ENCODE measurements at regions not wholly inside any gene's neighbourhood (a gene's known extent, or its start where the extent isn't known, plus 50 kb on each side); places are given as distances from the start of the nearest gene placed in this dataset.

DNA sequence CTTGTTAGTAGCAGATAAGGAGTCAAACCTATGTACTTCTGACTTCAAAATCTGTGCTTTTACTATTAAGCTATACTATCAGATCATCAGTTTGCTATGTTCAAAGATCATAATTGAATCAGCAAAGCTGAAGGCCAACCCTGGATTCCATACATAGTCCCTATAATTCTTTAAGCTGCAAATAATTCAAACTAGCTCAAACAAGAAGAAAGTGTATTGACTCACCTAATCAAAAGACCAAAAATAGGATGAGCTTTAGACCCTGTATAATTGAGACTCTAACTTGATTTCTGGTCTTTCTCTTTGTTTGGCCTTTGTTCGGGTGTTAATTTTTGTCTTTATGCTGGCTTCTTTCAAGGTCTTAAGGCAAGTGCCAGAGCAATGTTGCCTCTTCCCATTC lies 213.7 kb downstream of the CWF19L2 start:
- TF ChIP-seq, protein P1, sequence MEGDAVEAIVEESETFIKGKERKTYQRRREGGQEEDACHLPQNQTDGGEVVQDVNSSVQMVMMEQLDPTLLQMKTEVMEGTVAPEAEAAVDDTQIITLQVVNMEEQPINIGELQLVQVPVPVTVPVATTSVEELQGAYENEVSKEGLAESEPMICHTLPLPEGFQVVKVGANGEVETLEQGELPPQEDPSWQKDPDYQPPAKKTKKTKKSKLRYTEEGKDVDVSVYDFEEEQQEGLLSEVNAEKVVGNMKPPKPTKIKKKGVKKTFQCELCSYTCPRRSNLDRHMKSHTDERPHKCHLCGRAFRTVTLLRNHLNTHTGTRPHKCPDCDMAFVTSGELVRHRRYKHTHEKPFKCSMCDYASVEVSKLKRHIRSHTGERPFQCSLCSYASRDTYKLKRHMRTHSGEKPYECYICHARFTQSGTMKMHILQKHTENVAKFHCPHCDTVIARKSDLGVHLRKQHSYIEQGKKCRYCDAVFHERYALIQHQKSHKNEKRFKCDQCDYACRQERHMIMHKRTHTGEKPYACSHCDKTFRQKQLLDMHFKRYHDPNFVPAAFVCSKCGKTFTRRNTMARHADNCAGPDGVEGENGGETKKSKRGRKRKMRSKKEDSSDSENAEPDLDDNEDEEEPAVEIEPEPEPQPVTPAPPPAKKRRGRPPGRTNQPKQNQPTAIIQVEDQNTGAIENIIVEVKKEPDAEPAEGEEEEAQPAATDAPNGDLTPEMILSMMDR (IDR thresholded peaks at IDR 0.05): no peak
- TF ChIP-seq SP1 (CRISPR knock-in tag; conservative IDR thresholded peaks at IDR 0.05): no peak
- TF ChIP-seq ZNF121 (CRISPR knock-in tag; IDR thresholded peaks at IDR 0.05): no peak
- no peak for TF ChIP-seq TCF7 (CRISPR knock-in tag; IDR thresholded peaks at IDR 0.05; ENCODE audit: low read depth)
- TF ChIP-seq, protein P2, sequence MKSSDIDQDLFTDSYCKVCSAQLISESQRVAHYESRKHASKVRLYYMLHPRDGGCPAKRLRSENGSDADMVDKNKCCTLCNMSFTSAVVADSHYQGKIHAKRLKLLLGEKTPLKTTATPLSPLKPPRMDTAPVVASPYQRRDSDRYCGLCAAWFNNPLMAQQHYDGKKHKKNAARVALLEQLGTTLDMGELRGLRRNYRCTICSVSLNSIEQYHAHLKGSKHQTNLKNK (CRISPR knock-in tag; IDR thresholded peaks at IDR 0.05): no peak
- no peak for TF ChIP-seq SMAD3 (CRISPR knock-in tag; IDR thresholded peaks at IDR 0.05; ENCODE audit: borderline replicate concordance)
- TF ChIP-seq, protein P3, sequence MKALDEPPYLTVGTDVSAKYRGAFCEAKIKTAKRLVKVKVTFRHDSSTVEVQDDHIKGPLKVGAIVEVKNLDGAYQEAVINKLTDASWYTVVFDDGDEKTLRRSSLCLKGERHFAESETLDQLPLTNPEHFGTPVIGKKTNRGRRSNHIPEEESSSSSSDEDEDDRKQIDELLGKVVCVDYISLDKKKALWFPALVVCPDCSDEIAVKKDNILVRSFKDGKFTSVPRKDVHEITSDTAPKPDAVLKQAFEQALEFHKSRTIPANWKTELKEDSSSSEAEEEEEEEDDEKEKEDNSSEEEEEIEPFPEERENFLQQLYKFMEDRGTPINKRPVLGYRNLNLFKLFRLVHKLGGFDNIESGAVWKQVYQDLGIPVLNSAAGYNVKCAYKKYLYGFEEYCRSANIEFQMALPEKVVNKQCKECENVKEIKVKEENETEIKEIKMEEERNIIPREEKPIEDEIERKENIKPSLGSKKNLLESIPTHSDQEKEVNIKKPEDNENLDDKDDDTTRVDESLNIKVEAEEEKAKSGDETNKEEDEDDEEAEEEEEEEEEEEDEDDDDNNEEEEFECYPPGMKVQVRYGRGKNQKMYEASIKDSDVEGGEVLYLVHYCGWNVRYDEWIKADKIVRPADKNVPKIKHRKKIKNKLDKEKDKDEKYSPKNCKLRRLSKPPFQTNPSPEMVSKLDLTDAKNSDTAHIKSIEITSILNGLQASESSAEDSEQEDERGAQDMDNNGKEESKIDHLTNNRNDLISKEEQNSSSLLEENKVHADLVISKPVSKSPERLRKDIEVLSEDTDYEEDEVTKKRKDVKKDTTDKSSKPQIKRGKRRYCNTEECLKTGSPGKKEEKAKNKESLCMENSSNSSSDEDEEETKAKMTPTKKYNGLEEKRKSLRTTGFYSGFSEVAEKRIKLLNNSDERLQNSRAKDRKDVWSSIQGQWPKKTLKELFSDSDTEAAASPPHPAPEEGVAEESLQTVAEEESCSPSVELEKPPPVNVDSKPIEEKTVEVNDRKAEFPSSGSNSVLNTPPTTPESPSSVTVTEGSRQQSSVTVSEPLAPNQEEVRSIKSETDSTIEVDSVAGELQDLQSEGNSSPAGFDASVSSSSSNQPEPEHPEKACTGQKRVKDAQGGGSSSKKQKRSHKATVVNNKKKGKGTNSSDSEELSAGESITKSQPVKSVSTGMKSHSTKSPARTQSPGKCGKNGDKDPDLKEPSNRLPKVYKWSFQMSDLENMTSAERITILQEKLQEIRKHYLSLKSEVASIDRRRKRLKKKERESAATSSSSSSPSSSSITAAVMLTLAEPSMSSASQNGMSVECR (CRISPR knock-in tag; IDR thresholded peaks at IDR 0.05; ENCODE audit: borderline replicate concordance): no peak

Data from WTC11 (cell line).